KMS-11 (cell line): ENCODE measurements at regions not wholly inside any gene's neighbourhood (a gene's known extent, or its start where the extent isn't known, plus 50 kb on each side); places are given as distances from the start of the nearest gene placed in this dataset.

Experiments
- H2AFZ ChIP-seq: fragments of 200-600 bp; sonication (generic); 2 replicates; pipeline ENCODE4 v1.6.1; 2016; ENCODE audit warnings: antibody characterized with exemption, mixed run types, low read depth
- H3K27ac ChIP-seq: fragments of 200-600 bp; sonication (generic); 2 replicates; pipeline ENCODE4 v1.6.1; 2016; ENCODE audit warnings: mild to moderate bottlenecking, mixed run types
- H3K27me3 ChIP-seq: fragments of 200-600 bp; sonication (generic); 2 replicates; pipeline ENCODE4 v1.6.1; 2017; ENCODE audit warnings: mild to moderate bottlenecking, low read depth, mixed run types, moderate library complexity; ENCODE audit not compliant: insufficient read depth
- H3K36me3 ChIP-seq: fragments of 200-600 bp; sonication (generic); 2 replicates; pipeline ENCODE4 v1.6.1; 2017; ENCODE audit warnings: mild to moderate bottlenecking, mixed run types; ENCODE audit not compliant: insufficient read depth
- H3K4me1 ChIP-seq: fragments of 200-600 bp; sonication (generic); 2 replicates; pipeline ENCODE4 v1.6.1; 2016; ENCODE audit warnings: mild to moderate bottlenecking, low read depth, mixed run types; ENCODE audit not compliant: poor library complexity, severe bottlenecking
- H3K4me2 ChIP-seq: fragments of 200-600 bp; sonication (generic); 2 replicates; pipeline ENCODE4 v1.7.0; 2016; ENCODE audit warnings: mild to moderate bottlenecking, mixed run types
- H3K4me3 ChIP-seq: fragments of 200-600 bp; sonication (generic); IDR thresholded peaks from 2 replicates; pipeline ENCODE4 v1.6.1; 2017; ENCODE audit warnings: low read depth, low read length, mixed read lengths; ENCODE audit not compliant: insufficient read depth
- H3K79me2 ChIP-seq: fragments of 200-600 bp; sonication (generic); 2 replicates; pipeline ENCODE4 v1.6.1; 2016; ENCODE audit warnings: low read depth, mixed run types; ENCODE audit not compliant: insufficient read depth
- H3K9ac ChIP-seq: fragments of 200-600 bp; sonication (generic); 2 replicates; pipeline ENCODE4 v1.6.1; 2016; ENCODE audit warnings: mild to moderate bottlenecking, mixed run types
- H4K20me1 ChIP-seq: fragments of 200-600 bp; sonication (generic); 2 replicates; pipeline ENCODE4 v1.6.1; 2016; ENCODE audit warnings: mild to moderate bottlenecking, mixed run types; ENCODE audit not compliant: insufficient read depth
- TF ChIP-seq, protein P1 (sequence below): fragments of 200-600 bp; sonication (generic); conservative IDR thresholded peaks from 2 replicates; pipeline ENCODE4 v1.6.1; 2017; ENCODE audit warnings: low read depth, mild to moderate bottlenecking, antibody characterized with exemption, low read length, moderate library complexity, mixed read lengths

- Histone ChIP-seq H2AFZ (no peak overlapping the region), H3K4me3 (no peak overlapping the region), H3K4me1 (no peaks in the 10 kb centered on the region), H3K27ac (no peak overlapping the region), H3K79me2 (no peaks in the 10 kb centered on the region), H3K36me3 (no peaks in the 10 kb centered on the region), H3K4me2 (no peak overlapping the region), H4K20me1 (no peaks in the 10 kb centered on the region), H3K9ac (no peak overlapping the region), H3K27me3 (peaks cover 3% of the 10 kb centered on the region)
- TF ChIP-seq, protein P1, sequence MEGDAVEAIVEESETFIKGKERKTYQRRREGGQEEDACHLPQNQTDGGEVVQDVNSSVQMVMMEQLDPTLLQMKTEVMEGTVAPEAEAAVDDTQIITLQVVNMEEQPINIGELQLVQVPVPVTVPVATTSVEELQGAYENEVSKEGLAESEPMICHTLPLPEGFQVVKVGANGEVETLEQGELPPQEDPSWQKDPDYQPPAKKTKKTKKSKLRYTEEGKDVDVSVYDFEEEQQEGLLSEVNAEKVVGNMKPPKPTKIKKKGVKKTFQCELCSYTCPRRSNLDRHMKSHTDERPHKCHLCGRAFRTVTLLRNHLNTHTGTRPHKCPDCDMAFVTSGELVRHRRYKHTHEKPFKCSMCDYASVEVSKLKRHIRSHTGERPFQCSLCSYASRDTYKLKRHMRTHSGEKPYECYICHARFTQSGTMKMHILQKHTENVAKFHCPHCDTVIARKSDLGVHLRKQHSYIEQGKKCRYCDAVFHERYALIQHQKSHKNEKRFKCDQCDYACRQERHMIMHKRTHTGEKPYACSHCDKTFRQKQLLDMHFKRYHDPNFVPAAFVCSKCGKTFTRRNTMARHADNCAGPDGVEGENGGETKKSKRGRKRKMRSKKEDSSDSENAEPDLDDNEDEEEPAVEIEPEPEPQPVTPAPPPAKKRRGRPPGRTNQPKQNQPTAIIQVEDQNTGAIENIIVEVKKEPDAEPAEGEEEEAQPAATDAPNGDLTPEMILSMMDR = no peak
These were observed 292.5 kb upstream of the HDAC4 start for GRCh38 chr2:239693330-239693729.

DNA sequence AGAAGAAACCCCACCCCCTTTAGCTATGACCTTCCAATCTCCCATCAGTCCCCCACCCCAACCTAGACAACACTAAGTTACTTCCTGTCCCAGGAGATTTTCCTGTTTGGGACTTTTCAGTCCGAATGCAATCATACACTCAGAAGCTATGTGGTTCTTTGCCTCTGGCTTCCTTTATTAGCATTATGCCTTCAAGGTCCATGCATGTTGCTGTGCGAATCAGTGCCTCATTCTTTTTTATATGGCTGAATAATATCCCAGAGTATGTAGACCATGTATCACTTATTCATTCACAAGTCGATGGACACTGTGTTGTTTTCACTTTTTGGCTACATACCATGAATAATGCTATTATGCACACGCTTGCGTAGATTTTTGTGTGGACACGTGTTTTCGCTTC, 292.1 kb upstream of the HDAC4 start:
- Histone ChIP-seq H3K4me2 (no peak overlapping the region), H4K20me1 (no peaks in the 10 kb centered on the region), H3K4me1 (no peaks in the 10 kb centered on the region), H3K79me2 (no peaks in the 10 kb centered on the region), H3K27ac (no peak overlapping the region), H3K36me3 (no peaks in the 10 kb centered on the region), H3K9ac (no peak overlapping the region), H3K27me3 (peaks cover 3% of the 10 kb centered on the region), H2AFZ (no peak overlapping the region), H3K4me3 (no peak overlapping the region)
- TF ChIP-seq, protein P1 = no peak

- Histone ChIP-seq H3K79me2 (no peaks in the 10 kb centered on the region), H3K27me3 (peaks cover 3% of the 10 kb centered on the region), H3K36me3 (no peaks in the 10 kb centered on the region), H3K4me1 (no peaks in the 10 kb centered on the region), H3K4me2 (no peak overlapping the region), H2AFZ (no peak overlapping the region), H3K9ac (no peak overlapping the region), H4K20me1 (no peaks in the 10 kb centered on the region), H3K27ac (no peak overlapping the region), H3K4me3 (no peak overlapping the region)
- TF ChIP-seq, protein P1 = no peak
These were observed 291.6 kb upstream of the HDAC4 start for GRCh38 chr2:239692362-239692851.

- no peak overlapping the region for H2AFZ ChIP-seq
- no peak overlapping the region for H3K4me3 ChIP-seq
- H3K79me2 ChIP-seq = no peaks in the 10 kb centered on the region
- H3K36me3 ChIP-seq = no peaks in the 10 kb centered on the region
- no peak overlapping the region for H3K9ac ChIP-seq
- peaks cover 3% of the 10 kb centered on the region for H3K27me3 ChIP-seq
- TF ChIP-seq, protein P1 = no peak
- H3K4me2 ChIP-seq = no peak overlapping the region
- H4K20me1 ChIP-seq = no peaks in the 10 kb centered on the region
- no peaks in the 10 kb centered on the region for H3K4me1 ChIP-seq
- H3K27ac ChIP-seq = no peak overlapping the region
These were observed 290.9 kb upstream of the HDAC4 start for GRCh38 chr2:239691720-239692119.
